IMR-90 (cell line): ENCODE measurements at regions not wholly inside any gene's neighbourhood (a gene's known extent, or its start where the extent isn't known, plus 50 kb on each side); places are given as distances from the start of the nearest gene placed in this dataset.

Experiments
- ATAC-seq: fragments of 200-7000 bp; cut with Tn5 transposase; 2 replicates; pipeline ENCODE4 v1.9.1; 2020; ENCODE audit warnings: low read depth, mild to moderate bottlenecking, moderate library complexity
- BruUV-seq: library from RNA; stranded (reverse); fragments of 400-500 nt; replicated peaks from 2 replicates; lab custom pipeline; 2021; lab: Mats Ljungman, UMichigan
- CTCF ChIA-PET: fragments of 300-600 bp; formaldehyde crosslinking; extraction: SDS; loops from one replicate; lab custom pipeline; 2021; ENCODE audit warnings: antibody characterized with exemption; lab: Yijun Ruan, JAX
- POLR2A ChIA-PET: fragments of 300-600 bp; sonication (Branson Sonifier 250); formaldehyde crosslinking; loops from one replicate; lab custom pipeline; 2022; ENCODE audit warnings: antibody characterized with exemption; ENCODE audit not compliant: unreplicated experiment; lab: Charles Lee
- DNase-seq: peaks from one replicate; pipeline ENCODE4 v3.0.0; 2013
- H2AFZ ChIP-seq: replicated peaks from 2 replicates; pipeline ENCODE3; 2013; ENCODE audit warnings: low read length, mild to moderate bottlenecking; ENCODE audit not compliant: poor library complexity
- H2AK5ac ChIP-seq: 2 replicates; pipeline ENCODE4 v1.6.1; 2013; ENCODE audit warnings: low read depth, low read length, inconsistent platforms
- H2AK9ac ChIP-seq: replicated peaks from 2 replicates; pipeline ENCODE3; 2013; ENCODE audit warnings: mild to moderate bottlenecking, low read depth, low read length, moderate library complexity; ENCODE audit not compliant: poor library complexity
- H2BK120ac ChIP-seq: 2 replicates; pipeline ENCODE4 v1.6.1; 2013; ENCODE audit warnings: low read depth, low read length, inconsistent platforms
- H2BK15ac ChIP-seq: 3 replicates; pipeline ENCODE4 v1.6.1; 2013; ENCODE audit warnings: low read depth, low read length, inconsistent platforms
- H2BK20ac ChIP-seq: 2 replicates; pipeline ENCODE4 v1.6.1; 2013; ENCODE audit warnings: low read depth, mild to moderate bottlenecking, inconsistent platforms, low read length, moderate library complexity
- H2BK5ac ChIP-seq: 2 replicates; pipeline ENCODE4 v1.6.1; 2013; ENCODE audit warnings: mild to moderate bottlenecking, low read depth, low read length, inconsistent platforms; ENCODE audit not compliant: poor library complexity, severe bottlenecking
- H3K14ac ChIP-seq: replicated peaks from 2 replicates; pipeline ENCODE4 v1.6.1; 2013; ENCODE audit warnings: low read depth, low read length, inconsistent platforms
- H3K18ac ChIP-seq: 2 replicates; pipeline ENCODE4 v1.6.1; 2013; ENCODE audit warnings: low read depth, low read length, control low read depth
- H3K23ac ChIP-seq: 2 replicates; pipeline ENCODE4 v1.6.1; 2013; ENCODE audit warnings: low read depth, low read length, inconsistent platforms
- H3K27ac ChIP-seq: 2 replicates; pipeline ENCODE4 v1.5.1; 2013; ENCODE audit warnings: mild to moderate bottlenecking, control low read depth, low read length; ENCODE audit not compliant: insufficient read depth
- H3K27me3 ChIP-seq: 2 replicates; pipeline ENCODE4 v1.6.1; 2013; ENCODE audit warnings: low read length; ENCODE audit not compliant: control insufficient read depth, insufficient read depth
- H3K36me3 ChIP-seq: 2 replicates; pipeline ENCODE4 v1.6.1; 2013; ENCODE audit warnings: low read length, mixed read lengths; ENCODE audit not compliant: control insufficient read depth, insufficient read depth
- H3K4ac ChIP-seq: 2 replicates; pipeline ENCODE4 v1.6.1; 2013; ENCODE audit warnings: low read depth, low read length, inconsistent platforms
- H3K4me1 ChIP-seq: 2 replicates; pipeline ENCODE4 v1.6.1; 2013; ENCODE audit warnings: low read length, mixed read lengths; ENCODE audit not compliant: control insufficient read depth, insufficient read depth
- H3K4me2 ChIP-seq: 2 replicates; pipeline ENCODE4 v1.6.1; 2013; ENCODE audit warnings: low read depth, mild to moderate bottlenecking, control low read depth, low read length, moderate library complexity
- H3K4me3 ChIP-seq: 2 replicates; pipeline ENCODE4 v1.5.1; 2013; ENCODE audit warnings: low read depth, mild to moderate bottlenecking, control low read depth, low read length, moderate library complexity; ENCODE audit not compliant: insufficient read depth
- H3K56ac ChIP-seq: 2 replicates; pipeline ENCODE4 v1.6.1; 2013; ENCODE audit warnings: low read length, inconsistent platforms; ENCODE audit not compliant: insufficient read depth; ENCODE audit errors: extremely low read depth
- H3K79me1 ChIP-seq, 2 experiments: 2 replicates each; pipeline ENCODE4 v1.6.1; 2013; ENCODE audit warnings: low read length in 2 of 2, inconsistent platforms in 1 of 2, low read depth in 1 of 2
- H3K9ac ChIP-seq: 2 replicates; pipeline ENCODE4 v1.6.1; 2013; ENCODE audit warnings: low read depth, low read length, control low read depth
- H3K9me1 ChIP-seq: 2 replicates; pipeline ENCODE4 v1.6.1; 2013; ENCODE audit warnings: low read length, inconsistent platforms; ENCODE audit not compliant: insufficient read depth
- H3K9me3 ChIP-seq: 2 replicates; pipeline ENCODE4 v1.6.1; 2013; ENCODE audit warnings: low read length; ENCODE audit not compliant: control insufficient read depth, insufficient read depth
- H4K20me1 ChIP-seq: 2 replicates; pipeline ENCODE4 v1.6.1; 2013; ENCODE audit warnings: low read length, inconsistent platforms; ENCODE audit not compliant: insufficient read depth
- H4K5ac ChIP-seq: 2 replicates; pipeline ENCODE4 v1.6.1; 2013; ENCODE audit warnings: mild to moderate bottlenecking, low read depth, low read length, control low read depth
- H4K8ac ChIP-seq, 2 experiments: 2 replicates each; pipeline ENCODE4 v1.6.1; 2013; ENCODE audit warnings: low read depth in 2 of 2, low read length in 2 of 2, control low read depth in 1 of 2, inconsistent platforms in 1 of 2
- H4K91ac ChIP-seq: 2 replicates; pipeline ENCODE4 v1.6.1; 2013; ENCODE audit warnings: low read depth, low read length, inconsistent platforms; ENCODE audit not compliant: insufficient read depth
- BHLHE40 ChIP-seq: fragments of 150-350 bp; IDR thresholded peaks from 2 replicates; pipeline ENCODE4 v1.6.1; 2016; ENCODE audit warnings: mild to moderate bottlenecking, low read depth, low read length
- CEBPB ChIP-seq: IDR thresholded peaks from 2 replicates; pipeline ENCODE4 v1.6.1; 2012; ENCODE audit warnings: low read depth, low read length, improper control_type of control experiment
- CHD1 ChIP-seq: IDR thresholded peaks from 2 replicates; pipeline ENCODE4 v1.6.1; 2012; ENCODE audit warnings: low read depth, low read length, improper control_type of control experiment
- CTCF ChIP-seq: conservative IDR thresholded peaks from 2 replicates; pipeline ENCODE4 v1.5.1; 2012; ENCODE audit warnings: mild to moderate bottlenecking, low read depth, low read length, improper control_type of control experiment
- FOS ChIP-seq: fragments of 150-350 bp; IDR thresholded peaks from 2 replicates; pipeline ENCODE4 v1.6.1; 2016; ENCODE audit warnings: low read depth, low read length
- MAFK ChIP-seq: IDR thresholded peaks from 2 replicates; pipeline ENCODE4 v1.6.1; 2012; ENCODE audit warnings: low read depth, low read length, improper control_type of control experiment
- MAZ ChIP-seq: IDR thresholded peaks from 2 replicates; pipeline ENCODE4 v1.6.1; 2012; ENCODE audit warnings: low read depth, mild to moderate bottlenecking, low read length, improper control_type of control experiment, moderate library complexity, borderline replicate concordance
- MXI1 ChIP-seq: IDR thresholded peaks from 2 replicates; pipeline ENCODE4 v1.6.1; 2012; ENCODE audit warnings: low read depth, mild to moderate bottlenecking, low read length, moderate library complexity, borderline replicate concordance
- NFE2L2 ChIP-seq: fragments of 150-350 bp; IDR thresholded peaks from 2 replicates; pipeline ENCODE4 v1.6.1; 2016; ENCODE audit warnings: low read depth, mild to moderate bottlenecking, low read length
- POLR2A ChIP-seq: IDR thresholded peaks from 2 replicates; pipeline ENCODE4 v1.6.1; 2012; ENCODE audit warnings: mild to moderate bottlenecking, low read depth, low read length
- RAD21 ChIP-seq: IDR thresholded peaks from 2 replicates; pipeline ENCODE4 v1.6.1; 2012; ENCODE audit warnings: low read length, improper control_type of control experiment
- RCOR1 ChIP-seq: IDR thresholded peaks from 2 replicates; pipeline ENCODE4 v1.6.1; 2012; ENCODE audit warnings: mild to moderate bottlenecking, low read length, improper control_type of control experiment; ENCODE audit not compliant: insufficient replicate concordance
- SMC3 ChIP-seq: fragments of 150-350 bp; IDR thresholded peaks from 2 replicates; pipeline ENCODE4 v1.6.1; 2016; ENCODE audit warnings: low read depth, mild to moderate bottlenecking, antibody characterized with exemption, low read length, moderate library complexity
- WGBS, 2 experiments: methylation state at CpG; one replicate each; pipeline versions ENCODE4 v1.1.5 to v1.1.7; 2013; ENCODE audit warnings: missing lambda C conversion rate in 2 of 2; ENCODE audit not compliant: insufficient read length in 1 of 2; ENCODE audit errors: extremely low coverage in 2 of 2; 5-methylcytosine and 5-hydroxymethylcytosine counted together
- dilution Hi-C: fragments of 300-500 bp; cut with HindIII; formaldehyde crosslinking; loops from one replicate; pipeline ENCODE4 v1.14.3; 2018; ENCODE audit warnings: low sequenced_read_pairs; ENCODE audit not compliant: unreplicated experiment
- in situ Hi-C: fragments of 300-500 bp; cut with MboI; formaldehyde crosslinking; loops from 3 replicates; pipeline ENCODE4 v1.14.3; 2019; ENCODE audit warnings: low sequenced_read_pairs, inconsistent platforms, mixed read lengths
- intact Hi-C: fragments of 100-400 bp; cut with micrococcal nuclease; formaldehyde crosslinking; loops from 2 replicates; pipeline ENCODE4 v1.10.0; 2022
- TF ChIP-seq, protein P1 (sequence below): fragments of 150-350 bp; IDR thresholded peaks from 2 replicates; pipeline ENCODE4 v1.6.1; 2017; ENCODE audit warnings: mild to moderate bottlenecking, antibody characterized with exemption, low read length, low read depth
- TF ChIP-seq, protein P2 (sequence below): fragments of 150-350 bp; IDR thresholded peaks from 2 replicates; pipeline ENCODE4 v1.6.1; 2016; ENCODE audit warnings: low read depth, mild to moderate bottlenecking, low read length, moderate library complexity, borderline replicate concordance

DNA sequence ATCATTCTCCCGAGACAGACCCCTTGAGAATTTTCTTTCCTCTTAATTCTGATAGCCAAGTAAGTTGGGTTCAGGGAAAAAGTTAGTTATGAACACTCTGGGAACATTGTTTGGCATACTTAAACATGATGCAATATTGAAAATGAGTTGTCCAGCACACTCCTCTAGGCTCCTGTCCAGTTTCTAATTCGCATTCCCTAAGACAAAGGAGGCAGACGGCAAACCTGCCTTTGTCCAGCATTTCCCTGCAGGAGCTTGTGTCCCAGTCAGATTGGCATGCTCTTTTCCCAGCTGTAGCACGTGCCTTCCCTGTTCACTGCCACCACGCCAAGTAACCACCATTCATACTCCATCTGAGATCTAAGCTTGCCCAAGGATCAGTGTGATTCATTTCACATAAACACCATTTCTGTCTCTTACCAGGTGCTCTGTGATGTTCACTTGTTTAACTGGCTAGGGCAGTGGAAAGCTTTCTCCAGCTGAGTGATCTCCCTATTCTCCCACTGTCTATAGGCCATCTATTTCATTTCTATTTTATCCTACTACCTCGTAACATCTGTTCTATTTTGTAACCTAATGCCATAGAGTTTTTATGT, 150.0 kb upstream of the EPB41L3 start:
- Histone ChIP-seq H3K4me1 (no peaks in the 10 kb centered on the region), H2BK20ac (no peak overlapping the region), H3K9me3 (no peaks in the 10 kb centered on the region), H4K8ac (no peak overlapping the region), H3K4ac (no peak overlapping the region), H3K9ac (no peak overlapping the region), H3K9me1 (no peaks in the 10 kb centered on the region), H3K18ac (no peak overlapping the region), H3K79me1 (no peaks in the 10 kb centered on the region), H2BK15ac (no peak overlapping the region), H3K4me2 (no peak overlapping the region), H4K91ac (no peak overlapping the region), H3K27me3 (no peaks in the 10 kb centered on the region), H2BK5ac (no peak overlapping the region), H3K14ac (no peak overlapping the region), H3K56ac (no peak overlapping the region), H2AK9ac (no peak overlapping the region), H3K23ac (no peak overlapping the region), H2BK120ac (no peak overlapping the region), H4K5ac (no peak overlapping the region), H2AFZ (no peak overlapping the region), H3K27ac (no peak overlapping the region), H2AK5ac (no peak overlapping the region), H3K36me3 (no peaks in the 10 kb centered on the region), H3K4me3 (no peak overlapping the region), H4K20me1 (no peaks in the 10 kb centered on the region)
- ChIA-PET CTCF (no interaction called here), POLR2A (no interaction called here)
- intact Hi-C loops, result no loop called here
- no peak for ATAC-seq
- WGBS, 2 experiments, result 47% methylated on average over 2 of the region's 6 CpGs; no CpG with 5 or more reads in 1 of the 2 experiments
- TF ChIP-seq CTCF (no peak), MAFK (no peak), RCOR1 (no peak), MAZ (no peak), NFE2L2 (no peak), POLR2A (no peak), SMC3 (no peak), BHLHE40 (no peak), MXI1 (no peak), CEBPB (no peak; the same call in 1 of the 2 replicates), FOS (no peak), CHD1 (no peak), RAD21 (no peak)
- TF ChIP-seq, protein P1, sequence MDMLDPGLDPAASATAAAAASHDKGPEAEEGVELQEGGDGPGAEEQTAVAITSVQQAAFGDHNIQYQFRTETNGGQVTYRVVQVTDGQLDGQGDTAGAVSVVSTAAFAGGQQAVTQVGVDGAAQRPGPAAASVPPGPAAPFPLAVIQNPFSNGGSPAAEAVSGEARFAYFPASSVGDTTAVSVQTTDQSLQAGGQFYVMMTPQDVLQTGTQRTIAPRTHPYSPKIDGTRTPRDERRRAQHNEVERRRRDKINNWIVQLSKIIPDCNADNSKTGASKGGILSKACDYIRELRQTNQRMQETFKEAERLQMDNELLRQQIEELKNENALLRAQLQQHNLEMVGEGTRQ, result no peak
- TF ChIP-seq, protein P2, sequence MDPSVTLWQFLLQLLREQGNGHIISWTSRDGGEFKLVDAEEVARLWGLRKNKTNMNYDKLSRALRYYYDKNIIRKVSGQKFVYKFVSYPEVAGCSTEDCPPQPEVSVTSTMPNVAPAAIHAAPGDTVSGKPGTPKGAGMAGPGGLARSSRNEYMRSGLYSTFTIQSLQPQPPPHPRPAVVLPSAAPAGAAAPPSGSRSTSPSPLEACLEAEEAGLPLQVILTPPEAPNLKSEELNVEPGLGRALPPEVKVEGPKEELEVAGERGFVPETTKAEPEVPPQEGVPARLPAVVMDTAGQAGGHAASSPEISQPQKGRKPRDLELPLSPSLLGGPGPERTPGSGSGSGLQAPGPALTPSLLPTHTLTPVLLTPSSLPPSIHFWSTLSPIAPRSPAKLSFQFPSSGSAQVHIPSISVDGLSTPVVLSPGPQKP, result no peak
- in situ Hi-C loops, result no loop called here
- no TSS peak for BruUV-seq
- dilution Hi-C loops, result no loop called here
- DNase-seq, result no peak
